ENCODE measurements at regions not wholly inside any gene's neighbourhood (a gene's known extent, or its start where the extent isn't known, plus 50 kb on each side); places are given as distances from the start of the nearest gene placed in this dataset.
"Not testable (repeated sequence)": the region's sequence is repeated elsewhere in the genome, so short reads cannot be mapped to it uniquely, and the experiment has no call there.

DNA sequence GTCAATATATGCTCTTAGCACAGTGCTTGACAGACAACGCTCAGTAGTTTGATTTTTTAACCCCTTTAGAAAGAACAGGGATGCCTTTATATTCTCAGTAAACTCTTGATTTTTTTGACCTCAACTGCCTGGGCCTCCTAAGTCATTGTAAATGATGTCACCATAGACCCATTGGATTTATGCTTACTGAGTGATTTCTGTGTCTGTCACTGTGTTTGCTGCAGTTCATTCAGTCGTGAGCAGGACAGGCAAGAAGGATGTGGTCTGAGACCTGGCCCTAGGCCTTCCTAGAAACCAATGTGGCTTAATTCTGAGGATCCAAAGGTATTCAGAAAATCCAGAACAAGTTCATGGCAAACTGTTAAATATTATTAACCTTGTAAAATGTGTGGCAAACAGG is 868.1 kb downstream of the XPNPEP1 start:
- in situ Hi-C loops (cut with HindIII; ENCODE audit: low pct_unique_long_range_greater_than_20kb, low sequenced_read_pairs): no loop called here

DNA sequence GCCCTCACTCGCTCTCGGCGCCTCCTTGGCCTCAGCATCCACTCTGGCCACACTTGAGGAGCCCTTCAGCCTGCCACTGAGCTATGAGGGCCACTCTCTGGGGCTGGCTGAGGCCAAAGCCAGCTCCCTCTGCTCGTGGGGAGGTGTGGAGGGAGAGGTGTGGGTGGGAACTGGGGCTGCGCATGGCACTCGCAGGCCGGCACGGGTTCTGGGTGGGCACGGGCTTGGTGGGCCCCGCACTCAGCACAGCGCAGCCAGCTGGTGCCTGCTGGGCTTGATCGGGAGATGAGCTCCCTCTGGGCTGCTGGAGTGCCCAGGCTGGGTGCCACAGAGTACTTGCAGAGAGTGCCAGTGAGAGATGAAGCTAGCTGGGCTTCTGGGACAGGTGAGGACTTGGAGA is 875.5 kb downstream of the XPNPEP1 start:
- Histone ChIP-seq H3K4me3 (ENCODE audit: low read depth in 2 of 2, low read length in 2 of 2) (no peak overlapping the region), H3K27ac (ENCODE audit: low read length) (no peak overlapping the region), H3K27me3 (ENCODE audit: control insufficient read depth, insufficient read depth, low read length) (no peaks in the 10 kb centered on the region), H3K9me3 (ENCODE audit: control insufficient read depth, insufficient read depth, low read depth, low read length) (no peaks in the 10 kb centered on the region), H3K4me1 (ENCODE audit: control insufficient read depth, insufficient read depth, low read length) (no peaks in the 10 kb centered on the region), H3K36me3 (ENCODE audit: control insufficient read depth, insufficient read depth, low read length) (no peaks in the 10 kb centered on the region)
- in situ Hi-C loops (cut with HindIII; ENCODE audit: low pct_unique_long_range_greater_than_20kb, low sequenced_read_pairs) (no loop called here), intact Hi-C loops (cut with micrococcal nuclease; ENCODE audit: unreplicated experiment) (no loop called here)
- CTCF ChIA-PET: interaction anchor here (0.6 kb wide), 1 partner anchor 408 kb away, joined by 5 read pairs; no protein-coding TSS in a partner anchor
- TF ChIP-seq TCF7L2 (IDR thresholded peaks at IDR 0.05; ENCODE audit: low read depth, low read length) (no peak), SIN3A (IDR thresholded peaks at IDR 0.05; ENCODE audit: borderline replicate concordance, insufficient read depth, low read depth, low read length) (no peak), POLR2AphosphoS5 (IDR thresholded peaks at IDR 0.05; ENCODE audit: low read depth, low read length) (no peak)
- TF ChIP-seq, protein P1, sequence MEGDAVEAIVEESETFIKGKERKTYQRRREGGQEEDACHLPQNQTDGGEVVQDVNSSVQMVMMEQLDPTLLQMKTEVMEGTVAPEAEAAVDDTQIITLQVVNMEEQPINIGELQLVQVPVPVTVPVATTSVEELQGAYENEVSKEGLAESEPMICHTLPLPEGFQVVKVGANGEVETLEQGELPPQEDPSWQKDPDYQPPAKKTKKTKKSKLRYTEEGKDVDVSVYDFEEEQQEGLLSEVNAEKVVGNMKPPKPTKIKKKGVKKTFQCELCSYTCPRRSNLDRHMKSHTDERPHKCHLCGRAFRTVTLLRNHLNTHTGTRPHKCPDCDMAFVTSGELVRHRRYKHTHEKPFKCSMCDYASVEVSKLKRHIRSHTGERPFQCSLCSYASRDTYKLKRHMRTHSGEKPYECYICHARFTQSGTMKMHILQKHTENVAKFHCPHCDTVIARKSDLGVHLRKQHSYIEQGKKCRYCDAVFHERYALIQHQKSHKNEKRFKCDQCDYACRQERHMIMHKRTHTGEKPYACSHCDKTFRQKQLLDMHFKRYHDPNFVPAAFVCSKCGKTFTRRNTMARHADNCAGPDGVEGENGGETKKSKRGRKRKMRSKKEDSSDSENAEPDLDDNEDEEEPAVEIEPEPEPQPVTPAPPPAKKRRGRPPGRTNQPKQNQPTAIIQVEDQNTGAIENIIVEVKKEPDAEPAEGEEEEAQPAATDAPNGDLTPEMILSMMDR (IDR thresholded peaks at IDR 0.05): no peak
- TF ChIP-seq, protein P2, sequence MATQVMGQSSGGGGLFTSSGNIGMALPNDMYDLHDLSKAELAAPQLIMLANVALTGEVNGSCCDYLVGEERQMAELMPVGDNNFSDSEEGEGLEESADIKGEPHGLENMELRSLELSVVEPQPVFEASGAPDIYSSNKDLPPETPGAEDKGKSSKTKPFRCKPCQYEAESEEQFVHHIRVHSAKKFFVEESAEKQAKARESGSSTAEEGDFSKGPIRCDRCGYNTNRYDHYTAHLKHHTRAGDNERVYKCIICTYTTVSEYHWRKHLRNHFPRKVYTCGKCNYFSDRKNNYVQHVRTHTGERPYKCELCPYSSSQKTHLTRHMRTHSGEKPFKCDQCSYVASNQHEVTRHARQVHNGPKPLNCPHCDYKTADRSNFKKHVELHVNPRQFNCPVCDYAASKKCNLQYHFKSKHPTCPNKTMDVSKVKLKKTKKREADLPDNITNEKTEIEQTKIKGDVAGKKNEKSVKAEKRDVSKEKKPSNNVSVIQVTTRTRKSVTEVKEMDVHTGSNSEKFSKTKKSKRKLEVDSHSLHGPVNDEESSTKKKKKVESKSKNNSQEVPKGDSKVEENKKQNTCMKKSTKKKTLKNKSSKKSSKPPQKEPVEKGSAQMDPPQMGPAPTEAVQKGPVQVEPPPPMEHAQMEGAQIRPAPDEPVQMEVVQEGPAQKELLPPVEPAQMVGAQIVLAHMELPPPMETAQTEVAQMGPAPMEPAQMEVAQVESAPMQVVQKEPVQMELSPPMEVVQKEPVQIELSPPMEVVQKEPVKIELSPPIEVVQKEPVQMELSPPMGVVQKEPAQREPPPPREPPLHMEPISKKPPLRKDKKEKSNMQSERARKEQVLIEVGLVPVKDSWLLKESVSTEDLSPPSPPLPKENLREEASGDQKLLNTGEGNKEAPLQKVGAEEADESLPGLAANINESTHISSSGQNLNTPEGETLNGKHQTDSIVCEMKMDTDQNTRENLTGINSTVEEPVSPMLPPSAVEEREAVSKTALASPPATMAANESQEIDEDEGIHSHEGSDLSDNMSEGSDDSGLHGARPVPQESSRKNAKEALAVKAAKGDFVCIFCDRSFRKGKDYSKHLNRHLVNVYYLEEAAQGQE (IDR thresholded peaks at IDR 0.05; ENCODE audit: insufficient read depth in 1 of 2, low read depth in 2 of 2, low read length in 1 of 2): no peak
- BruUV-seq (replicated peaks): no TSS peak
- POLR2A ChIA-PET: no interaction called here
- no peak for DNase-seq (ENCODE audit: low read depth, low spot score)
- no peak for ATAC-seq

More for the DNA sequence above, 868.1 kb downstream of the XPNPEP1 start:
- intact Hi-C loops (cut with micrococcal nuclease; ENCODE audit: unreplicated experiment): no loop called here
- H3K27ac ChIP-seq (ENCODE audit: low read length): no peak overlapping the region
- no peak for TF ChIP-seq POLR2AphosphoS5 (IDR thresholded peaks at IDR 0.05; ENCODE audit: low read depth, low read length)
- no peak for TF ChIP-seq SIN3A (IDR thresholded peaks at IDR 0.05; ENCODE audit: borderline replicate concordance, insufficient read depth, low read depth, low read length)
- no peak for TF ChIP-seq TCF7L2 (IDR thresholded peaks at IDR 0.05; ENCODE audit: low read depth, low read length)
- TF ChIP-seq, protein P1 (IDR thresholded peaks at IDR 0.05): no peak
- TF ChIP-seq, protein P2 (IDR thresholded peaks at IDR 0.05; ENCODE audit: insufficient read depth in 1 of 2, low read depth in 2 of 2, low read length in 1 of 2): no peak
- H3K36me3 ChIP-seq (ENCODE audit: control insufficient read depth, insufficient read depth, low read length): no peaks in the 10 kb centered on the region
- no peak for DNase-seq (ENCODE audit: low read depth, low spot score)
- ChIA-PET CTCF (no interaction called here), POLR2A (no interaction called here)
- no TSS peak for BruUV-seq (replicated peaks)
- ATAC-seq: no peak
- H3K27me3 ChIP-seq (ENCODE audit: control insufficient read depth, insufficient read depth, low read length): no peaks in the 10 kb centered on the region
- H3K4me3 ChIP-seq (ENCODE audit: low read depth in 2 of 2, low read length in 2 of 2): no peak overlapping the region
- H3K4me1 ChIP-seq (ENCODE audit: control insufficient read depth, insufficient read depth, low read length): no peaks in the 10 kb centered on the region
- H3K9me3 ChIP-seq (ENCODE audit: control insufficient read depth, insufficient read depth, low read depth, low read length): no peaks in the 10 kb centered on the region

DNA sequence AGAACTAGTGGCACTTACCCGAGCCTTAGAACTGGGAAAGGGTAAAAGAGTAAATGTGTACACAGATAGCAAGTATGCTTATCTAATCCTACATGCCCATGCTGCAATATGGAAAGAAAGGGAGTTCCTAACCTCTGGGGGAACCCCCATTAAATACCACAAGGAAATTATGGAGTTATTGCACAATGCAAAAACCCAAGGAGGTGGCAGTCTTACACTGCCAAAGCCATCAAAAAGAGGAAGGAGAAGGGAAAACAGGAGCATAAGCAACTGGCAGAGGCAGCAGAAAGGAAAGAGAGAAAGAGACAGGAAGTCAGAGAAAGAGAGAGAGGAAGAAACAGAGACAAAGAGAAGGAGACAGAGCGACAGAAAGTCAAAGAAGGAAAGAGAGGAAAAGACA is 876.9 kb downstream of the XPNPEP1 start:
- H3K27ac ChIP-seq (ENCODE audit: low read length); in situ Hi-C loops (cut with HindIII; ENCODE audit: low pct_unique_long_range_greater_than_20kb, low sequenced_read_pairs); H3K4me3 ChIP-seq (ENCODE audit: low read depth in 2 of 2, low read length in 2 of 2); CTCF ChIA-PET; BruUV-seq (replicated peaks); POLR2A ChIA-PET; H3K36me3 ChIP-seq (ENCODE audit: control insufficient read depth, insufficient read depth, low read length); ATAC-seq; intact Hi-C loops (cut with micrococcal nuclease; ENCODE audit: unreplicated experiment); DNase-seq (ENCODE audit: low read depth, low spot score); H3K27me3 ChIP-seq (ENCODE audit: control insufficient read depth, insufficient read depth, low read length); H3K9me3 ChIP-seq (ENCODE audit: control insufficient read depth, insufficient read depth, low read depth, low read length); H3K4me1 ChIP-seq (ENCODE audit: control insufficient read depth, insufficient read depth, low read length): not testable (repeated sequence)

All from Panc1 (cell line).